ENCODE measurements at regions not wholly inside any gene's neighbourhood (a gene's known extent, or its start where the extent isn't known, plus 50 kb on each side); places are given as distances from the start of the nearest gene placed in this dataset.
A peak's percentile ranks its signal among the peaks of the same experiment; 100 is the strongest.

DNA sequence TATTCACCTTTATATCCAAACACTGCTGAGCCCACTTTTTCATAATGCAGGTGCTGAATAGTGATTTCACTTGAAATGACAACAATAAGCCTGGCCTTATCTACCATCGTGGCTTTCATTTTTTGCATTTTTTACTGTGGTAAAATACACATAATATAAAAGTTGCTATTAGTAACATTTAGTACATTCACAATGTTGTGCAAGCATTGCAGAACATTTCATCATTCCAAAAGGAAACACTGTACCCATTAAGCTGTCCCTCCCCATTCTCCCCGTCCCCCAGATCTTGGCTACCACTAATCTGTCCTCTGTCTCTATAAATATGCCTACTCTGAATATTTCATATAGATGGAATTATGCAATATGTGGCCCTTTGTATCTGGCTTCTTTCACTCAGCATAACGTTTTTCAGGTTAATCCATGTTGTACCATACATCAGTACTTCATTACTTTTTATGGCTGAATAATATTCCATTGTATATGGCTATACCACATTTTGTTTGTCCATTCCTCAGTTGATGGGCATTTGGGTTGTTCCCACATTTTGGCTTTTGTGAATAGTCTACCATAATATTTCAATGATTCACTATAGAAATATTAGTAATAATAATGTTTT, 68.5 kb upstream of the ARID5B start:
- TF ChIP-seq, protein P1, sequence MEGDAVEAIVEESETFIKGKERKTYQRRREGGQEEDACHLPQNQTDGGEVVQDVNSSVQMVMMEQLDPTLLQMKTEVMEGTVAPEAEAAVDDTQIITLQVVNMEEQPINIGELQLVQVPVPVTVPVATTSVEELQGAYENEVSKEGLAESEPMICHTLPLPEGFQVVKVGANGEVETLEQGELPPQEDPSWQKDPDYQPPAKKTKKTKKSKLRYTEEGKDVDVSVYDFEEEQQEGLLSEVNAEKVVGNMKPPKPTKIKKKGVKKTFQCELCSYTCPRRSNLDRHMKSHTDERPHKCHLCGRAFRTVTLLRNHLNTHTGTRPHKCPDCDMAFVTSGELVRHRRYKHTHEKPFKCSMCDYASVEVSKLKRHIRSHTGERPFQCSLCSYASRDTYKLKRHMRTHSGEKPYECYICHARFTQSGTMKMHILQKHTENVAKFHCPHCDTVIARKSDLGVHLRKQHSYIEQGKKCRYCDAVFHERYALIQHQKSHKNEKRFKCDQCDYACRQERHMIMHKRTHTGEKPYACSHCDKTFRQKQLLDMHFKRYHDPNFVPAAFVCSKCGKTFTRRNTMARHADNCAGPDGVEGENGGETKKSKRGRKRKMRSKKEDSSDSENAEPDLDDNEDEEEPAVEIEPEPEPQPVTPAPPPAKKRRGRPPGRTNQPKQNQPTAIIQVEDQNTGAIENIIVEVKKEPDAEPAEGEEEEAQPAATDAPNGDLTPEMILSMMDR (IDR thresholded peaks at IDR 0.05; ENCODE audit: low read depth, low read length) = no peak
- Histone ChIP-seq H3K4me3 (ENCODE audit: low read depth, low read length) (no peak overlapping the region), H3K27ac (no peak overlapping the region), H3K9me3 (ENCODE audit: severe bottlenecking) (no peaks in the 10 kb centered on the region), H3K36me3 (no peaks in the 10 kb centered on the region), H3K27me3 (ENCODE audit: insufficient read depth, low read depth, severe bottlenecking) (no peaks in the 10 kb centered on the region)
- no peak for DNase-seq

DNA sequence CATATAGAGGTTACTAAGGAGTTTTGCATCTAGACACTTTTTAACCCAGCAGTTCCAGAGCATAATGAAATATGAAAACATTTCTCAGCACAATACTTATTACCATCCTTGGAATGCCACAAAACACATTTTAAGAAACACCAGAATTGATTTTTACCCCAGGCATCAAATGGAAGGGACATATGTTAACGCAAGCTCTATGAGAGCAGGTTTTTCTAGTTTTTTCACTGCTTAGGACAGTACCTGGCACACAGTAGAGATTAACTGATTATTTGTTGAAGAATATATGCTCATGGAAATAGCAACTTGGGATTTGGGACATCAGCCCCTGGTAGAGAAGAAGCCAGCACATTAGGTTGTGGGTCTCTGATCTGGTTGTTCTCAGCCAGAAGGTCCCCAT, 67.0 kb upstream of the ARID5B start:
- TF ChIP-seq, protein P1 (IDR thresholded peaks at IDR 0.05; ENCODE audit: low read depth, low read length) = no peak
- no peaks in the 10 kb centered on the region for H3K36me3 ChIP-seq
- no peak overlapping the region for H3K4me3 ChIP-seq (ENCODE audit: low read depth, low read length)
- no peaks in the 10 kb centered on the region for H3K9me3 ChIP-seq (ENCODE audit: severe bottlenecking)
- no peak overlapping the region for H3K27ac ChIP-seq
- H3K27me3 ChIP-seq (ENCODE audit: insufficient read depth, low read depth, severe bottlenecking) = no peaks in the 10 kb centered on the region
- no peak for DNase-seq

DNA sequence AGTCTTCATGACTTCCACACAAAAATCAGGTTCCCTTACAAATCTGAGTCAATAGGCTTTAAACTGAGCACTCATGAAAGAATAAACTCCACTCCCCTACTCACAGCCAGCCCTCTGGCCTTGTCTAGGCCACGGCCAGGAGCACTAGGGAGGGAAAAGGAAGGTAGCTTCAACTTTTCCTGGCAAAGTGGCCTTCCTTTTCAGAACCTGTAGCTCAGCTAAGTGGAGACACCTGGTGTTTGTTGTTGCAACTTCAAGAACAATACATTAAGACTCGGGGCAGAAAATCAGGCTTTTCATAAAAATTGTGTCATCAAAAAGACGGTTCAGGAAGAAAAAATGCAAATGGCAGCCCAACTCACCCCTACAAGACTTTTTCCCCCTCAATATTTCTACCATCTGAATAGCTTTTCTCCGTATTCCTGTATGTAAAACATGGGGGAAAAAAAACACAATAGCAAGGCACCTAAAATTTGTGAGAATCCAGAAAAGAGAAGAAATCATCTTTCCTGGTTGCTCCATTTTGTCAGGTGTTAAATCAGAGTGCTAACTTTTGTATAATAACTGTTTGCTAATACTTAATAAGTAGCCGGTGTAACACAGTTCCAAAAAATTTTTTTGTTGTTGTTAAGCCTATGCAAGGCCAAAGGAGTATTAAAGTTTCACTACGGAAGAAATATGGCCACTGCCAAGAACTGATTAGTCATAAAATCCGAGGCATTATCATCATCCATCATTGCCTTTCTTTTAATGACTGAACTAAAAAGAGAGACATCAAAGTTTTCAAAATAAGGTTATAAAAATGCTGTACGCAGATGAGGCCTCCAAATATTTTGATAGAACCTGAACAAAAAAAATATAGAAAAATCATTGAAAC, 66.2 kb upstream of the ARID5B start:
- H3K9me3 ChIP-seq (ENCODE audit: severe bottlenecking) = no peaks in the 10 kb centered on the region
- DNase-seq = peak; percentile 15
- TF ChIP-seq, protein P1 (IDR thresholded peaks at IDR 0.05; ENCODE audit: low read depth, low read length) = peak; percentile 50; the same call in 1 of the 2 replicates
- no peak overlapping the region for H3K4me3 ChIP-seq (ENCODE audit: low read depth, low read length)
- H3K27me3 ChIP-seq (ENCODE audit: insufficient read depth, low read depth, severe bottlenecking) = no peaks in the 10 kb centered on the region
- no peak overlapping the region for H3K27ac ChIP-seq
- no peaks in the 10 kb centered on the region for H3K36me3 ChIP-seq

DNA sequence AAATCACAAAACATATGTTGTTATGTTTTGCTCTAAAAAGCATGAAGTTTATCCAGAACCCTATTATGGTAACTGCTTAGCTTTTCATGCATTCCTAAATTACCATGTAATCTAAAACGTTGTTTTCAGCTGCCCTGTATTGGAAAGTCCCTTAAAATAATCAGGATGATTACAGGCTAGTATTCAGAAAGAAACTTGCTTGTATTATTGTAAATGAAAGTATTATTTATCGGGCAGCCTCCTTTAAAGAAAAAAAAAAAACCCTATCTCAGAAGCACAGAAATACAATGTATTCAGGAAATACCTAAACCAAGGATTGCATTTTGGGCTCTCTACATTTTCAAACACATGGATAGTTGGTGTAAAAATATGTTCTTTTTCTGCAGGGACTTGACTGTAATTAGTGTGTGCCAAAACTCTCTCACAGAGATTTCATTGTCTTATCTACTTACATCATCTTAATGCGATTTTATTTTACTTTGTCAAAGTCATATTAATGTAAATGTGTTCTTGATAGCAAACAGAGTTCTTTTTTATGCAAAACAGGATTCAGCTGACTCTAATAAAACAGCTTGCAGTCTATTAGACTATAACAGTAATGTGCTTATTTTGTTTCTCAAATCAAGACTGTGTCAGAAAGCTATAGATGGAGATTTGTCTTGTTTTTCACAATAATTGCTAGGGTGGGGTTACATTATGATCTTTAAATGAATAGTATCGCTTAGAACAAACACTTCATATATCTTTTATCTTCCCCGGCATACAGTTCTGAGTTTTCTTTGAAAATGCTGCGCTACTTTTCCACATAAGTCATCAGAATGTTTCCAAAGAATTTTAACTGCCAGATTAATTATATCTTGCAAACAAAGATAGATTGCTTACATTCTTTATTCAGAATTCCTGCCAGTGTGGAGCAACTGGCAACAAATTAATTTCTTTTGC, 65.3 kb upstream of the ARID5B start:
- Histone ChIP-seq H3K9me3 (ENCODE audit: severe bottlenecking) (no peaks in the 10 kb centered on the region), H3K27ac (no peak overlapping the region), H3K36me3 (no peaks in the 10 kb centered on the region), H3K27me3 (ENCODE audit: insufficient read depth, low read depth, severe bottlenecking) (no peaks in the 10 kb centered on the region), H3K4me3 (ENCODE audit: low read depth, low read length) (no peak overlapping the region)
- no peak for DNase-seq
- TF ChIP-seq, protein P1 (IDR thresholded peaks at IDR 0.05; ENCODE audit: low read depth, low read length) = no peak

DNA sequence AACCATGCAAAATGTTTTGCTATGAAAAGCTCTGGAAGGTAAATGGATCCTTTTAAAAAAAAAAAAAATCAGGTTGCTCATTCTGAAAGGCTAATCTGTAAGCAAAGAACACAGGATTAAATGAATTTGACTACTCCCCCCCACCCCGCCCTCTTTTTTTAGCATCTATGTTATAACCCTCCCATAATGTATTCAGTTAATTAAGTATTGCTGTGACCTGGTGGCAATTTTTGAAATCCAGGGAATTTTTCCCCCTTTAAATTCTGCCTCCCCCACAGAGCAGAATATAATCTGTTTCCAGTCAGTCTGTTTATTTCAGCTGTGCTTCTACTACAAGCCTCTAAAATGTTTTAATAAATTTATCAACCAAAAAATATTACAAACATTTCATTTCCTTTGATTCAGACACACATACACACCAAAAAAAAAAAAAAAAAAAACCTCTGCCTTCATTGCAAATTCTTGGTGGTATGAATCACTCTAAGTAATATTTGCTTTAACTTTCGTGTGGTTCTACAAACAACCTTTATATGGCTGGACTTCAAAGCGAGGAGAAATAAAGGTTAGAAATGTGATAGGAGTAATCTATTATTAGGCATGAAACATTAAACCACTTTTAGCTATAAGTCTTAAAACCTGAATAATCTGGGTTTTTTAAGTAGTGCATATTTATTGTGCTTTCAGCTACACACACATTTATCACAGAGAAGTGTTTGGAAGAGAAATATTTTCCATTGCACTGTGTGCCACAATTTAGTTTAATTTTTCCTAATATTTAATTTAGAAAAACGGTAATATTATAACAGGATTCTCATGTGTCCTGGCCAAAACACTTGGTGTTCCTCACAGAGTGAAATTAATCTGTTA, 64.4 kb upstream of the ARID5B start:
- H3K4me3 ChIP-seq (ENCODE audit: low read depth, low read length) = no peak overlapping the region
- no peak overlapping the region for H3K27ac ChIP-seq
- TF ChIP-seq, protein P1 (IDR thresholded peaks at IDR 0.05; ENCODE audit: low read depth, low read length) = no peak
- no peaks in the 10 kb centered on the region for H3K36me3 ChIP-seq
- no peaks in the 10 kb centered on the region for H3K27me3 ChIP-seq (ENCODE audit: insufficient read depth, low read depth, severe bottlenecking)
- H3K9me3 ChIP-seq (ENCODE audit: severe bottlenecking) = no peaks in the 10 kb centered on the region
- no peak for DNase-seq
